Mammary epithelial cell (primary cell): ENCODE measurements at regions not wholly inside any gene's neighbourhood (a gene's known extent, or its start where the extent isn't known, plus 50 kb on each side); places are given as distances from the start of the nearest gene placed in this dataset.

Experiments
- EZH2 ChIP-seq: IDR thresholded peaks from 2 replicates; pipeline ENCODE4 v1.6.1; 2012; ENCODE audit warnings: low read length, inconsistent platforms, borderline replicate concordance
- TF ChIP-seq, protein P1 (sequence below), 2 donors: IDR thresholded peaks in 1 of 2; conservative IDR thresholded peaks in 1 of 2; 2 replicates each; pipeline ENCODE4 v1.5.1; 2011 to 2012; ENCODE audit warnings: inconsistent platforms in 2 of 2, low read length in 2 of 2, mild to moderate bottlenecking in 2 of 2, control low read depth in 1 of 2, low read depth in 1 of 2; ENCODE audit not compliant: insufficient read depth in 1 of 2; ENCODE audit errors: extremely low read depth in 1 of 2

DNA sequence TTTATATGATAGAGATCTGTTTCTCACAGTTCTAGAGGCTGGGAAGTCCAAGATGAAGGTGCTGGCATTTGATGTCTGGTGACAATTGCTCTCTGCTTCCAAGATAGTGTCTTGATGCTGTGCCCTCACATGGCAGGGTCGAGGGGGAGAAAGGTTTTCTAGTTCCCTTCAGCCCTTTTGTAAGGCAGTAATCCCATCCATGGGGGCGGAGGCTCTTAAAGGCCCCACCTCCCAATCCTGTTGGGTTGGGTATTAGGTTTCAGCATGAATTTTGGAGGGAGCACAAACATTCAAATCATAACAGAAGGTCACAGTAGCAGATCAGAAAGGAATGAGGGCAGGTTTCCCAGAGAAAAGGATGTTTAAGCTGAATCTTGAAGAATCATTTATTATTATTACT lies 601.7 kb upstream of the ZNF717 start:
- TF ChIP-seq, protein P1, sequence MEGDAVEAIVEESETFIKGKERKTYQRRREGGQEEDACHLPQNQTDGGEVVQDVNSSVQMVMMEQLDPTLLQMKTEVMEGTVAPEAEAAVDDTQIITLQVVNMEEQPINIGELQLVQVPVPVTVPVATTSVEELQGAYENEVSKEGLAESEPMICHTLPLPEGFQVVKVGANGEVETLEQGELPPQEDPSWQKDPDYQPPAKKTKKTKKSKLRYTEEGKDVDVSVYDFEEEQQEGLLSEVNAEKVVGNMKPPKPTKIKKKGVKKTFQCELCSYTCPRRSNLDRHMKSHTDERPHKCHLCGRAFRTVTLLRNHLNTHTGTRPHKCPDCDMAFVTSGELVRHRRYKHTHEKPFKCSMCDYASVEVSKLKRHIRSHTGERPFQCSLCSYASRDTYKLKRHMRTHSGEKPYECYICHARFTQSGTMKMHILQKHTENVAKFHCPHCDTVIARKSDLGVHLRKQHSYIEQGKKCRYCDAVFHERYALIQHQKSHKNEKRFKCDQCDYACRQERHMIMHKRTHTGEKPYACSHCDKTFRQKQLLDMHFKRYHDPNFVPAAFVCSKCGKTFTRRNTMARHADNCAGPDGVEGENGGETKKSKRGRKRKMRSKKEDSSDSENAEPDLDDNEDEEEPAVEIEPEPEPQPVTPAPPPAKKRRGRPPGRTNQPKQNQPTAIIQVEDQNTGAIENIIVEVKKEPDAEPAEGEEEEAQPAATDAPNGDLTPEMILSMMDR (conservative IDR thresholded peaks at IDR 0.05 in 1 of 2, IDR thresholded peaks at IDR 0.05 in 1 of 2; ENCODE audit: extremely low read depth in 1 of 2, insufficient read depth in 1 of 2, low read depth in 1 of 2, low read length in 2 of 2): no peak
- TF ChIP-seq EZH2: no peak
